ENCODE measurements at regions not wholly inside any gene's neighbourhood (a gene's known extent, or its start where the extent isn't known, plus 50 kb on each side); places are given as distances from the start of the nearest gene placed in this dataset.

GRCh38 chrX:76971393-76972376 is 475.5 kb upstream of the FGF16 start:
- no peaks in the 10 kb centered on the region for H3K36me3 Mint-ChIP-seq (ENCODE audit: insufficient read depth, unreplicated experiment)
- no peaks in the 10 kb centered on the region for H3K27me3 Mint-ChIP-seq (ENCODE audit: unreplicated experiment)
- no peak for DNase-seq
- no peak for TF ChIP-seq CTCF (IDR thresholded peaks at IDR 0.05; ENCODE audit: unreplicated experiment)
- peaks cover 3% of the 10 kb centered on the region for H3K9me3 Mint-ChIP-seq (ENCODE audit: low read depth, unreplicated experiment)
- no peaks in the 10 kb centered on the region for H3K4me1 Mint-ChIP-seq (ENCODE audit: low read depth, unreplicated experiment)
- intact Hi-C loops (cut with micrococcal nuclease; ENCODE audit: unreplicated experiment): no loop called here
- no peak overlapping the region for H3K27ac Mint-ChIP-seq (ENCODE audit: unreplicated experiment)
- no peak overlapping the region for H3K4me3 Mint-ChIP-seq (ENCODE audit: low read depth, unreplicated experiment)
- CTCF ChIA-PET: no interaction called here
- no TSS peak for BruUV-seq (replicated peaks)

GRCh38 chrX:76977452-76977851 is 469.7 kb upstream of the FGF16 start:
- BruUV-seq (replicated peaks): no TSS peak
- CTCF ChIA-PET: no interaction called here
- H3K4me3 Mint-ChIP-seq (ENCODE audit: low read depth, unreplicated experiment): no peak overlapping the region
- intact Hi-C loops (cut with micrococcal nuclease; ENCODE audit: unreplicated experiment): no loop called here
- H3K4me1 Mint-ChIP-seq (ENCODE audit: low read depth, unreplicated experiment): no peaks in the 10 kb centered on the region
- H3K9me3 Mint-ChIP-seq (ENCODE audit: low read depth, unreplicated experiment): peaks cover 14% of the 10 kb centered on the region
- DNase-seq: no peak
- H3K27ac Mint-ChIP-seq (ENCODE audit: unreplicated experiment): no peak overlapping the region
- TF ChIP-seq CTCF (IDR thresholded peaks at IDR 0.05; ENCODE audit: unreplicated experiment): no peak
- H3K27me3 Mint-ChIP-seq (ENCODE audit: unreplicated experiment): no peaks in the 10 kb centered on the region
- H3K36me3 Mint-ChIP-seq (ENCODE audit: insufficient read depth, unreplicated experiment): no peaks in the 10 kb centered on the region

- DNase-seq: no peak
Measured at GRCh38 chrX:76987381-76987780, 459.8 kb upstream of the FGF16 start.

GRCh38 chrX:76996641-76997040 is 450.5 kb upstream of the FGF16 start:
- Mint-ChIP-seq H3K36me3 (ENCODE audit: insufficient read depth, unreplicated experiment) (no peaks in the 10 kb centered on the region), H3K27me3 (ENCODE audit: unreplicated experiment) (no peaks in the 10 kb centered on the region), H3K9me3 (ENCODE audit: low read depth, unreplicated experiment) (peaks cover 13% of the 10 kb centered on the region), H3K4me1 (ENCODE audit: low read depth, unreplicated experiment) (no peaks in the 10 kb centered on the region), H3K4me3 (ENCODE audit: low read depth, unreplicated experiment) (no peak overlapping the region), H3K27ac (ENCODE audit: unreplicated experiment) (no peak overlapping the region)
- TF ChIP-seq CTCF (IDR thresholded peaks at IDR 0.05; ENCODE audit: unreplicated experiment): no peak
- intact Hi-C loops (cut with micrococcal nuclease; ENCODE audit: unreplicated experiment): no loop called here
- no TSS peak for BruUV-seq (replicated peaks)
- DNase-seq: no peak
- CTCF ChIA-PET: no interaction called here

More at GRCh38 chrX:76987381-76987780, 459.8 kb upstream of the FGF16 start:
- intact Hi-C loops (cut with micrococcal nuclease; ENCODE audit: unreplicated experiment): no loop called here
- H3K27ac Mint-ChIP-seq (ENCODE audit: unreplicated experiment): no peak overlapping the region
- BruUV-seq (replicated peaks): no TSS peak
- CTCF ChIA-PET: no interaction called here
- no peak for TF ChIP-seq CTCF (IDR thresholded peaks at IDR 0.05; ENCODE audit: unreplicated experiment)
- H3K4me3 Mint-ChIP-seq (ENCODE audit: low read depth, unreplicated experiment): no peak overlapping the region
- no peaks in the 10 kb centered on the region for H3K4me1 Mint-ChIP-seq (ENCODE audit: low read depth, unreplicated experiment)
- H3K9me3 Mint-ChIP-seq (ENCODE audit: low read depth, unreplicated experiment): peaks cover 17% of the 10 kb centered on the region
- H3K36me3 Mint-ChIP-seq (ENCODE audit: insufficient read depth, unreplicated experiment): no peaks in the 10 kb centered on the region
- no peaks in the 10 kb centered on the region for H3K27me3 Mint-ChIP-seq (ENCODE audit: unreplicated experiment)
